A673 (cell line): ENCODE measurements at regions not wholly inside any gene's neighbourhood (a gene's known extent, or its start where the extent isn't known, plus 50 kb on each side); places are given as distances from the start of the nearest gene placed in this dataset.

Source experiments
- BruUV-seq: library from RNA; stranded (reverse); fragments of 400-500 nt; replicated peaks from 2 replicates; lab custom pipeline; 2021; lab: Mats Ljungman, UMichigan
- CTCF ChIA-PET: fragments of 300-600 bp; sonication (Branson Sonifier 250); formaldehyde crosslinking; loops from one replicate; lab custom pipeline; 2022; ENCODE audit warnings: antibody characterized with exemption; lab: Charles Lee
- POLR2A ChIA-PET: fragments of 300-600 bp; sonication (Branson Sonifier 250); formaldehyde crosslinking; loops from one replicate; lab custom pipeline; 2022; ENCODE audit warnings: antibody characterized with exemption; ENCODE audit not compliant: low non-redundant PET; lab: Charles Lee
- DNase-seq: peaks from one replicate; pipeline ENCODE4 v3.0.0-alpha.2; 2015; ENCODE audit warnings: low spot score
- H3K27ac ChIP-seq: fragments of 200-600 bp; sonication (generic); 2 replicates; pipeline ENCODE4 v1.5.1; 2016; ENCODE audit warnings: mixed run types, low read depth, mild to moderate bottlenecking, mixed read lengths, antibody characterized with exemption, low read length; ENCODE audit not compliant: poor library complexity, severe bottlenecking
- H3K27me3 ChIP-seq: fragments of 200-600 bp; sonication (generic); replicated peaks from 2 replicates; pipeline ENCODE4 v1.6.1; 2017; ENCODE audit warnings: mixed run types, low read depth, mild to moderate bottlenecking, mixed read lengths, antibody characterized with exemption, low read length; ENCODE audit not compliant: insufficient read depth, poor library complexity
- H3K36me3 ChIP-seq: fragments of 200-600 bp; sonication (generic); 2 replicates; pipeline ENCODE4 v1.6.1; 2016; ENCODE audit warnings: mixed run types, mild to moderate bottlenecking, mixed read lengths, antibody characterized with exemption, low read length; ENCODE audit not compliant: insufficient read depth, poor library complexity, severe bottlenecking
- H3K4me1 ChIP-seq: fragments of 200-600 bp; sonication (generic); 2 replicates; pipeline ENCODE4 v1.6.1; 2017; ENCODE audit warnings: mixed run types, mild to moderate bottlenecking, mixed read lengths, antibody characterized with exemption, low read length; ENCODE audit not compliant: insufficient read depth, poor library complexity, severe bottlenecking
- H3K4me3 ChIP-seq: fragments of 200-600 bp; sonication (generic); 2 replicates; pipeline ENCODE4 v1.5.1; 2016; ENCODE audit warnings: low read depth, mixed run types, mild to moderate bottlenecking, mixed read lengths, low read length; ENCODE audit not compliant: poor library complexity, severe bottlenecking
- H3K9me3 ChIP-seq: fragments of 200-600 bp; sonication (generic); 2 replicates; pipeline ENCODE4 v1.6.1; 2016; ENCODE audit warnings: mixed run types, low read depth, mild to moderate bottlenecking, mixed read lengths, antibody characterized with exemption, low read length; ENCODE audit not compliant: poor library complexity, severe bottlenecking
- CTCF ChIP-seq: fragments of 300-800, 200-600 bp; sonication (generic); conservative IDR thresholded peaks from 2 replicates; pipeline ENCODE4 v1.5.1; 2017; ENCODE audit warnings: low read depth, mild to moderate bottlenecking, antibody characterized with exemption, low read length, moderate library complexity, mixed read lengths
- EZH2 ChIP-seq: fragments of 200-600 bp; sonication (generic); IDR thresholded peaks from 2 replicates; pipeline ENCODE4 v1.6.1; 2017; ENCODE audit warnings: borderline replicate concordance, low read depth, mild to moderate bottlenecking, mixed read lengths, antibody characterized with exemption, low read length; ENCODE audit not compliant: poor library complexity, severe bottlenecking
- intact Hi-C: fragments of 100-400 bp; cut with micrococcal nuclease; formaldehyde crosslinking; loops from one replicate; pipeline ENCODE4 v1.10.0; 2022; ENCODE audit not compliant: unreplicated experiment

GRCh38 chr6:22036699-22037098, 260.1 kb downstream of the PRL start:
- ChIA-PET POLR2A (no interaction called here), CTCF (no interaction called here)
- Histone ChIP-seq H3K4me1 (no peaks in the 10 kb centered on the region), H3K36me3 (no peaks in the 10 kb centered on the region), H3K4me3 (no peak overlapping the region), H3K27me3 (no peaks in the 10 kb centered on the region), H3K9me3 (peaks cover 7% of the 10 kb centered on the region), H3K27ac (no peak overlapping the region)
- TF ChIP-seq CTCF (no peak), EZH2 (no peak)
- no peak for DNase-seq
- no TSS peak for BruUV-seq
- intact Hi-C loops: no loop called here

DNA sequence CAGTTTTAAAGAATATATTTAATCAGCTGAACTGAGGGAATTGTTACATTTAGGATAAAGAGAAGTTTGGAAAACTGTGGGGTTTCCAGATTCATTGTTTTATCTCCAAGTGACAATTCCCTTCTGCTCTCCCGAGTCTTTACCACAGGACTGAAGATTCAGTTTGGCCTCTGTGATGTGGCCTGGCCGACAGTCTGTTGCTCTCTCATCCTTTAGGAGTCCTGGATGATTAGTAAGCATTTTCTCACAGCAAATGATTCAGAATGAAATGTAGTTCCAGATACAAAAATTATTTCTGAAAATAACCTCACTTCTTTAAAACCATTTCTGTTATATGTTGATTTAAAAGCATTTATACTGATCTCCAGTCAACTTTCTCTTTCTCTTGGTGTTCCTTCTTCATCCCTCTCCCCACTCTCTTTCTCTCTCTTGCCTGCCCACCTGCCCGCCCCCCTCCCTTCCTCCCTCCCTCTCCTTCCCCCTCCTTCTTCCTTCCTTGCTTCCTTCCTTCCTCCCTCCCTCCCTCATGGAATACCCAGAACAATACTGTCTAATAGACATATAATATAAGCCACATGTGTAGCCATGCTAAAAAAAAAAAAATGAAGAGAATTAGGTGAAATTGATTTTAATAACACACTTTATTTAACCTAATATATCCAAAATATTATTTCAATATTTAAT, 254.9 kb downstream of the PRL start:
- TF ChIP-seq CTCF: no peak
- no peak for TF ChIP-seq EZH2
- ChIA-PET CTCF (no interaction called here), POLR2A (no interaction called here)
- Histone ChIP-seq H3K27ac (no peak overlapping the region), H3K27me3 (no peaks in the 10 kb centered on the region), H3K4me1 (no peaks in the 10 kb centered on the region), H3K9me3 (peaks cover 7% of the 10 kb centered on the region), H3K4me3 (no peak overlapping the region), H3K36me3 (no peaks in the 10 kb centered on the region)
- no TSS peak for BruUV-seq
- no peak for DNase-seq
- intact Hi-C loops: no loop called here

DNA sequence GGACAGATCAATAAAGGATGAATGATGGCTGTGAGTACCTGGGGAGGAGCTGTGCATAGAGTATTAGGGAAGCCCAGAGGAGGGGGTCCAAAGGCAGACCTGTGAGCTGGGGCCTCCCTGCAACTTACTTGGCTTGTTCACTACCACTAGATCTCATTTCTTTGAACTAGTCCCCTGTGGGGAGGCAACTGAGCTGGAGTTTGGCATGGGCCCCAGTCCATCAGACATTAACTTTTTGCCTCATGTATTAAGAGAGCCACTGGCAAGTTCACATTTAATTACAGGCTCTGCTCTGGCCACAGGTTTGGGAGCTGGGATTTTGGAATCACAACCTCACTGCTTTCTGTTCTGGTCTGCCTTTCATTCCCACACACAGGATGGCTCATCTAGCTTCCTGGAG, 254.1 kb downstream of the PRL start:
- DNase-seq: no peak
- Histone ChIP-seq H3K4me3 (no peak overlapping the region), H3K27ac (no peak overlapping the region), H3K27me3 (no peaks in the 10 kb centered on the region), H3K4me1 (no peaks in the 10 kb centered on the region), H3K9me3 (peaks cover 7% of the 10 kb centered on the region), H3K36me3 (no peaks in the 10 kb centered on the region)
- CTCF ChIA-PET: no interaction called here
- POLR2A ChIA-PET: no interaction called here
- intact Hi-C loops: no loop called here
- BruUV-seq: no TSS peak
- TF ChIP-seq CTCF: no peak
- no peak for TF ChIP-seq EZH2
